Cardiac fibroblast (primary cell): ENCODE measurements at regions not wholly inside any gene's neighbourhood (a gene's known extent, or its start where the extent isn't known, plus 50 kb on each side); places are given as distances from the start of the nearest gene placed in this dataset.

Experiments
- DNase-seq, 2 donors: peaks; one replicate each; pipeline versions ENCODE4 v3.0.0 to v3.0.0-alpha.2; 2010; ENCODE audit warnings: low read depth in 2 of 2
- H3K4me3 ChIP-seq, 2 donors: replicated peaks in 1 of 2; 1 replicate in 1 of 2; 2 replicates in 1 of 2; pipeline ENCODE4 v1.5.1; 2011; ENCODE audit warnings: low read depth in 2 of 2, low read length in 2 of 2, mild to moderate bottlenecking in 2 of 2, moderate library complexity in 1 of 2
- CTCF ChIP-seq: IDR thresholded peaks from one replicate; pipeline ENCODE4 v1.5.1; 2011; ENCODE audit warnings: low read depth, mild to moderate bottlenecking, low read length, inconsistent platforms

- no peak for TF ChIP-seq CTCF
- peak; percentile 14 to 25 for DNase-seq
- no peak overlapping the region for H3K4me3 ChIP-seq
Observed at GRCh38 chr5:66356011-66356565, 212.0 kb downstream of the SREK1 start.

GRCh38 chr5:66358741-66359140, 214.6 kb downstream of the SREK1 start:
- DNase-seq = no peak
- no peak overlapping the region for H3K4me3 ChIP-seq
- TF ChIP-seq CTCF = no peak

- TF ChIP-seq CTCF = no peak
- H3K4me3 ChIP-seq = no peak overlapping the region
- DNase-seq = no peak
Observed at GRCh38 chr5:66361070-66361469, 217.0 kb downstream of the SREK1 start.

- H3K4me3 ChIP-seq = no peak overlapping the region
- no peak for DNase-seq
- TF ChIP-seq CTCF = no peak
Observed at GRCh38 chr5:66362046-66362445, 217.9 kb downstream of the SREK1 start.

- no peak overlapping the region for H3K4me3 ChIP-seq
- no peak for DNase-seq
- TF ChIP-seq CTCF = no peak
Observed at GRCh38 chr5:66362687-66363086, 218.6 kb downstream of the SREK1 start.

- no peak for DNase-seq
Observed at GRCh38 chr5:66363097-66363496, 219.0 kb downstream of the SREK1 start.

More at GRCh38 chr5:66363097-66363496, 219.0 kb downstream of the SREK1 start:
- H3K4me3 ChIP-seq = no peak overlapping the region
- TF ChIP-seq CTCF = no peak
